SK-N-SH treated with all-trans-retinoic acid at 6 μM for 48 hours (cell line): ENCODE measurements at regions not wholly inside any gene's neighbourhood (a gene's known extent, or its start where the extent isn't known, plus 50 kb on each side); places are given as distances from the start of the nearest gene placed in this dataset.
"Not testable (repeated sequence)": the region's sequence is repeated elsewhere in the genome, so short reads cannot be mapped to it uniquely, and the experiment has no call there.

ENCODE experiments used
- ATAC-seq: fragments of 200-7000 bp; cut with Tn5 transposase; 3 replicates; pipeline ENCODE4 v1.9.1; 2020; ENCODE audit warnings: mild to moderate bottlenecking, moderate library complexity
- ARNTL ChIP-seq: fragments of 450-650 bp; formaldehyde crosslinking; IDR thresholded peaks from 2 replicates; pipeline ENCODE4 v1.5.0; 2020; ENCODE audit warnings: low read depth, mild to moderate bottlenecking, moderate library complexity, borderline replicate concordance
- BACH2 ChIP-seq: fragments of 250-450 bp; sonication (Bioruptor Pico); IDR thresholded peaks from 2 replicates; pipeline ENCODE4 v1.9.0; 2021; ENCODE audit warnings: mild to moderate bottlenecking, borderline replicate concordance
- CSDC2 ChIP-seq: fragments of 250-450 bp; sonication (Bioruptor Pico); IDR thresholded peaks from 2 replicates; pipeline ENCODE4 v1.5.0; 2020; ENCODE audit warnings: mild to moderate bottlenecking, moderate library complexity
- CSRNP3 ChIP-seq: fragments of 250-450 bp; sonication (Bioruptor Pico); IDR thresholded peaks from 2 replicates; pipeline ENCODE4 v1.5.1; 2021; ENCODE audit warnings: mild to moderate bottlenecking, moderate library complexity
- ESRRG ChIP-seq: fragments of 250-450 bp; sonication (Bioruptor Pico); IDR thresholded peaks from 2 replicates; pipeline ENCODE4 v1.6.1; 2021; ENCODE audit warnings: mild to moderate bottlenecking
- GLIS3 ChIP-seq: fragments of 250-450 bp; sonication (Bioruptor Pico); IDR thresholded peaks from 2 replicates; pipeline ENCODE4 v1.5.0; 2020; ENCODE audit warnings: mild to moderate bottlenecking, moderate library complexity
- ISL1 ChIP-seq: fragments of 250-450 bp; sonication (Bioruptor Pico); IDR thresholded peaks from 2 replicates; pipeline ENCODE4 v2.1.2; 2022; ENCODE audit warnings: mild to moderate bottlenecking, moderate library complexity
- SNAI2 ChIP-seq: fragments of 250-450 bp; sonication (Bioruptor Pico); IDR thresholded peaks from 2 replicates; pipeline ENCODE4 v1.5.0; 2020; ENCODE audit warnings: mild to moderate bottlenecking, moderate library complexity
- TOX ChIP-seq: fragments of 250-450 bp; sonication (Bioruptor Pico); IDR thresholded peaks from 2 replicates; pipeline ENCODE4 v1.8.0; 2021; ENCODE audit warnings: mild to moderate bottlenecking, moderate library complexity, borderline replicate concordance
- TSHZ2 ChIP-seq: fragments of 250-450 bp; sonication (Bioruptor Pico); IDR thresholded peaks from 2 replicates; pipeline ENCODE4 v1.5.0; 2020; ENCODE audit warnings: mild to moderate bottlenecking, moderate library complexity
- ZFP30 ChIP-seq: fragments of 450-650 bp; formaldehyde crosslinking; IDR thresholded peaks from 2 replicates; pipeline ENCODE4 v1.5.0; 2022; ENCODE audit warnings: mild to moderate bottlenecking, moderate library complexity
- ZNF565 ChIP-seq: fragments of 450-650 bp; formaldehyde crosslinking; conservative IDR thresholded peaks from 2 replicates; pipeline ENCODE4 v1.5.0; 2020; ENCODE audit warnings: low read depth, mild to moderate bottlenecking, moderate library complexity
- ZNF8 ChIP-seq: fragments of 450-650 bp; formaldehyde crosslinking; IDR thresholded peaks from 2 replicates; pipeline ENCODE4 v1.5.0; 2020; ENCODE audit warnings: mild to moderate bottlenecking, moderate library complexity
- TF ChIP-seq, protein P1 (sequence below): fragments of 250-450 bp; sonication (Bioruptor Pico); IDR thresholded peaks from 2 replicates; pipeline ENCODE4 v1.5.1; 2020; ENCODE audit warnings: low read depth, mild to moderate bottlenecking, moderate library complexity
- TF ChIP-seq, protein P2 (sequence below): fragments of 250-450 bp; sonication (Bioruptor Pico); IDR thresholded peaks from 2 replicates; pipeline ENCODE4 v1.8.0; 2021; ENCODE audit warnings: low read depth, mild to moderate bottlenecking, moderate library complexity, borderline replicate concordance

DNA sequence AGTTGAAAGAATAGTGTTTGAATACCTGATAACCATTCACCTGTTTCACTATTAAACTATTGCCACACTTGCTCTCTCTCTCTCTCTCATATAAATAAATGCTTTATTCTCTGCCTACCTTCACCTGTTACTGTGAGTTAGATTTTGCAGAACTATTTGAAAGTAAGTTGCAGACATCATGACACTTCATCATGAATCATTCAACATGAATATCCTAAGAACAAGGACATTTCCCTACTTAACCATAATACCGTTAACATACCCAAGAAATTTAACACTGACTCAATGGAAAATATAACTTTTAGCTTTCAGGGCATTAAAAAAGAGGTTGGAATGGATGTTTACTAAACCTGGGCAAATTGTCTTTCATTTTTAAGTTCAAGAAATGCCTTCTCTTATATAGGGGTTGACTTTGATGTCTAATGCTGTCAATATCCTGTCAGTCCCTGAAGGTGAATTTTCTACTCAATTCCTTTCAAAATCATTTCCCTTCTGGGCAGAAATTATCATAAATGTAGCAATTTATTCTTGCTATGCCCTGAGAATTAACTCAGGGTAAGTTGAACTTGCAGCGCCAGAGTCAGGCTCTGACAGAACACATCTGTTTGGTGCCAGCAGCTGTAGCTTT lies 582.6 kb upstream of the TLE4 start (continued):
- TF ChIP-seq TSHZ2 (CRISPR knock-in tag) = no peak
- no peak for TF ChIP-seq ESRRG
- TF ChIP-seq ARNTL (CRISPR knock-in tag) = no peak
- TF ChIP-seq CSRNP3 (CRISPR knock-in tag) = no peak
- TF ChIP-seq, protein P1, sequence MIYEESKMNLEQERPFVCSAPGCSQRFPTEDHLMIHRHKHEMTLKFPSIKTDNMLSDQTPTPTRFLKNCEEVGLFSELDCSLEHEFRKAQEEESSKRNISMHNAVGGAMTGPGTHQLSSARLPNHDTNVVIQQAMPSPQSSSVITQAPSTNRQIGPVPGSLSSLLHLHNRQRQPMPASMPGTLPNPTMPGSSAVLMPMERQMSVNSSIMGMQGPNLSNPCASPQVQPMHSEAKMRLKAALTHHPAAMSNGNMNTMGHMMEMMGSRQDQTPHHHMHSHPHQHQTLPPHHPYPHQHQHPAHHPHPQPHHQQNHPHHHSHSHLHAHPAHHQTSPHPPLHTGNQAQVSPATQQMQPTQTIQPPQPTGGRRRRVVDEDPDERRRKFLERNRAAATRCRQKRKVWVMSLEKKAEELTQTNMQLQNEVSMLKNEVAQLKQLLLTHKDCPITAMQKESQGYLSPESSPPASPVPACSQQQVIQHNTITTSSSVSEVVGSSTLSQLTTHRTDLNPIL (CRISPR knock-in tag) = no peak
- TF ChIP-seq TOX (CRISPR knock-in tag) = no peak

- no peak for ATAC-seq
- no peak for TF ChIP-seq CSRNP3 (CRISPR knock-in tag)
- no peak for TF ChIP-seq BACH2 (CRISPR knock-in tag)
- no peak for TF ChIP-seq ESRRG
- no peak for TF ChIP-seq ISL1 (CRISPR knock-in tag)
- no peak for TF ChIP-seq ZNF565 (CRISPR knock-in tag)
- TF ChIP-seq TSHZ2 (CRISPR knock-in tag) = no peak
- no peak for TF ChIP-seq ZNF8 (CRISPR knock-in tag)
- no peak for TF ChIP-seq CSDC2 (CRISPR knock-in tag)
- no peak for TF ChIP-seq SNAI2 (CRISPR knock-in tag)
- no peak for TF ChIP-seq ZFP30 (CRISPR knock-in tag)
- no peak for TF ChIP-seq ARNTL (CRISPR knock-in tag)
- no peak for TF ChIP-seq GLIS3
- TF ChIP-seq, protein P1 (CRISPR knock-in tag) = no peak
- TF ChIP-seq, protein P2, sequence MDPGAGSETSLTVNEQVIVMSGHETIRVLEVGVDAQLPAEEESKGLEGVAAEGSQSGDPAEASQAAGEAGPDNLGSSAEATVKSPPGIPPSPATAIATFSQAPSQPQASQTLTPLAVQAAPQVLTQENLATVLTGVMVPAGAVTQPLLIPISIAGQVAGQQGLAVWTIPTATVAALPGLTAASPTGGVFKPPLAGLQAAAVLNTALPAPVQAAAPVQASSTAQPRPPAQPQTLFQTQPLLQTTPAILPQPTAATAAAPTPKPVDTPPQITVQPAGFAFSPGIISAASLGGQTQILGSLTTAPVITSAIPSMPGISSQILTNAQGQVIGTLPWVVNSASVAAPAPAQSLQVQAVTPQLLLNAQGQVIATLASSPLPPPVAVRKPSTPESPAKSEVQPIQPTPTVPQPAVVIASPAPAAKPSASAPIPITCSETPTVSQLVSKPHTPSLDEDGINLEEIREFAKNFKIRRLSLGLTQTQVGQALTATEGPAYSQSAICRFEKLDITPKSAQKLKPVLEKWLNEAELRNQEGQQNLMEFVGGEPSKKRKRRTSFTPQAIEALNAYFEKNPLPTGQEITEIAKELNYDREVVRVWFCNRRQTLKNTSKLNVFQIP (CRISPR knock-in tag) = no peak
Measured at GRCh38 chr9:78994471-78994870, 577.3 kb upstream of the TLE4 start.

- not testable (repeated sequence) for ATAC-seq
Measured at GRCh38 chr9:78994974-78995373, 576.8 kb upstream of the TLE4 start.
